ENCODE measurements at regions not wholly inside any gene's neighbourhood (a gene's known extent, or its start where the extent isn't known, plus 50 kb on each side); places are given as distances from the start of the nearest gene placed in this dataset.

GRCh38 chr2:120591572-120591971 is 144.1 kb upstream of the GLI2 start:
- Histone ChIP-seq H3K36me3 (ENCODE audit: control insufficient read depth, low read depth, low read length) (no peaks in the 10 kb centered on the region), H3K27me3 (ENCODE audit: control insufficient read depth, insufficient read depth, low read length) (peaks cover 58% of the 10 kb centered on the region), H3K4me3 (ENCODE audit: low read length) (no peak overlapping the region), H3K4me1 (ENCODE audit: control insufficient read depth, low read depth, low read length) (peaks cover 18% of the 10 kb centered on the region), H3K9ac (ENCODE audit: low read length) (no peak overlapping the region), H3K27ac (ENCODE audit: low read length) (no peak overlapping the region), H3K9me3 (ENCODE audit: control insufficient read depth, low read depth, low read length) (no peaks in the 10 kb centered on the region)

- peaks cover 14% of the 10 kb centered on the region for H3K4me1 ChIP-seq (ENCODE audit: control insufficient read depth, low read depth, low read length)
These were observed 143.6 kb upstream of the GLI2 start for GRCh38 chr2:120592084-120592483.

DNA sequence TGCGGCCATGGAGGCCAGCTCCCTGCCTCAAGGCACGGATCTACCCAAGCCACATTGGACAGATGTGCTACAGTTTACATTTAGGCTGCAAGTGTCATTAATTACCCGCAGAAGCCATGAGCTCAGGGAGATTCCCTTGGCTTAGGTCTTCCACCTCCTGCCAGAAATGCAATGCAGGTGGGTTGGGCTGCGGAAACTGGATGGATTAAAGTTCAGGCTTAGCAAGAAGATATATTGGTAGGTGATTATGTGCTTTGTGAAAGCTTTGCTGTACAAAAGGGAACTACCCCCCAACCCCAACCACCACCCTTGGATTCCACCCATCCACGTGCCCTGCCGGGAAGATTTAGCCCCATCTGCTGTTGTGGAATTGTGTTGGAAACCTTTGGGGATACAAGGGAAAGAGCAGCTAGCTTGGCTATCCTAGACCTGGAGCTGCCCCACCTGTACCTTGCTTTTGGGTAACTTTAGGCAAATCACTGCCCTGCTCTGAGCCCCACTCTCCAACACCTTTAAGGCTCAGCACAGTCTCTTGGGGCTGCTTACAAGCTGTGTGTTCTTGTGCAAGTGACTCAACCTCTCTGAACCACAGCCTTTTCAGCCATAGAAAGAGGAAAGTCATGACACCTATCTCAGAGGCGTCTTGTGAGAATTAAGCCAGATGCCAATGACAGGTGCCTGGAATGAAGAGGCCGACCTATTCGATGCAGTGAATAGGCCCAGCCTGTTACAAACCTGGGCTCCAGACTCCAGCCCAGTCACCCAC is 141.6 kb upstream of the GLI2 start:
- H3K27ac ChIP-seq (ENCODE audit: low read length): no peak overlapping the region
- H3K9me3 ChIP-seq (ENCODE audit: control insufficient read depth, low read depth, low read length): no peaks in the 10 kb centered on the region
- no peak overlapping the region for H3K9ac ChIP-seq (ENCODE audit: low read length)
- H3K27me3 ChIP-seq (ENCODE audit: control insufficient read depth, insufficient read depth, low read length): peaks cover 36% of the 10 kb centered on the region
- peaks cover 8% of the 10 kb centered on the region for H3K4me1 ChIP-seq (ENCODE audit: control insufficient read depth, low read depth, low read length)
- H3K36me3 ChIP-seq (ENCODE audit: control insufficient read depth, low read depth, low read length): no peaks in the 10 kb centered on the region
- no peak overlapping the region for H3K4me3 ChIP-seq (ENCODE audit: low read length)

More at GRCh38 chr2:120592084-120592483, 143.6 kb upstream of the GLI2 start:
- H3K9ac ChIP-seq (ENCODE audit: low read length): no peak overlapping the region
- no peak overlapping the region for H3K4me3 ChIP-seq (ENCODE audit: low read length)
- H3K9me3 ChIP-seq (ENCODE audit: control insufficient read depth, low read depth, low read length): no peaks in the 10 kb centered on the region
- no peaks in the 10 kb centered on the region for H3K36me3 ChIP-seq (ENCODE audit: control insufficient read depth, low read depth, low read length)
- peaks cover 53% of the 10 kb centered on the region for H3K27me3 ChIP-seq (ENCODE audit: control insufficient read depth, insufficient read depth, low read length)
- no peak overlapping the region for H3K27ac ChIP-seq (ENCODE audit: low read length)

DNA sequence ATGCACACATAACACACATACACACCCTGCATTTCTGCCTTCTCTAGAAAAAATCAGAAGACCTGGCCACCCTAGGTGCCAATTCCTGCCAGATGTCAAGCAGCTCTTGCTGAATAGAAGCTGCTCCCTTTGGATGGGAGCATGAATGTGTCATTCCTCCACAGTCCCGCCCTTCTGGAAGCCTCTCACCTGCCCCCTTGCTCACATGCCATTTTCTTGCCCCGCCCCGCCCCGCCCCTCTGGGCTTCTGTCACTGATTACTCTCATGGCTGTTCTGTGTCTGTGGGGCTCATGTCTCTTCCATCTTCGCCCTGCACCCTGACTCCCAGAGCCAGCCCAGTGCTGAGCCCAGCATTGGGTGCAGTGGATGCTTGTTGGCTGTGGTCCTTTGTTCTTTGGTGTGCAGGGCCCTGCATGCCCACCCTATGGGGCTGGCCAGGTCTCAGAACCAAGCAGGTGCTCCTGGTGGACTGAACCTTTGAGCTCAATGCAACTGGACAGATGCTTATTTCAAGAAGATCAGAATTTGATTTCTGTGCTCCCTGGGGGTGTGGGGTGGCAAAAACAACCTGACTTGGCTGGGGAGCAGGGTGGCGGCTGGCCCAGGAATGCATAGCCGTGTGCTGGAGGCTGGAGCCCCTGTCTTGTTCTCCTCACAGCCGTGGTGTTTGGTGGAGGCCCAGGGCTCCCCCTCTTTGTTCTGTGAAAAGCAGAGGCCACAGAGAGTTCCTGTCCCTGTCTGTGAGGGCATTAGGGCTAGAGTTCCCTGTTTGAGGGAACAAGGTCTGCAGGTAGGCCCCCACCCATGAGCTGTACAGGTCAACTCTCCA is 140.6 kb upstream of the GLI2 start:
- Histone ChIP-seq H3K4me1 (ENCODE audit: control insufficient read depth, low read depth, low read length) (peaks cover 8% of the 10 kb centered on the region), H3K27me3 (ENCODE audit: control insufficient read depth, insufficient read depth, low read length) (peaks cover 27% of the 10 kb centered on the region), H3K9me3 (ENCODE audit: control insufficient read depth, low read depth, low read length) (no peaks in the 10 kb centered on the region), H3K4me3 (ENCODE audit: low read length) (no peak overlapping the region), H3K9ac (ENCODE audit: low read length) (no peak overlapping the region), H3K27ac (ENCODE audit: low read length) (no peak overlapping the region), H3K36me3 (ENCODE audit: control insufficient read depth, low read depth, low read length) (no peaks in the 10 kb centered on the region)

- Histone ChIP-seq H3K27me3 (ENCODE audit: control insufficient read depth, insufficient read depth, low read length) (peaks cover 20% of the 10 kb centered on the region), H3K27ac (ENCODE audit: low read length) (no peak overlapping the region), H3K4me3 (ENCODE audit: low read length) (no peak overlapping the region), H3K4me1 (ENCODE audit: control insufficient read depth, low read depth, low read length) (peaks cover 8% of the 10 kb centered on the region), H3K36me3 (ENCODE audit: control insufficient read depth, low read depth, low read length) (no peaks in the 10 kb centered on the region), H3K9me3 (ENCODE audit: control insufficient read depth, low read depth, low read length) (no peaks in the 10 kb centered on the region), H3K9ac (ENCODE audit: low read length) (no peak overlapping the region)
These were observed 139.9 kb upstream of the GLI2 start for GRCh38 chr2:120595739-120596138.

DNA sequence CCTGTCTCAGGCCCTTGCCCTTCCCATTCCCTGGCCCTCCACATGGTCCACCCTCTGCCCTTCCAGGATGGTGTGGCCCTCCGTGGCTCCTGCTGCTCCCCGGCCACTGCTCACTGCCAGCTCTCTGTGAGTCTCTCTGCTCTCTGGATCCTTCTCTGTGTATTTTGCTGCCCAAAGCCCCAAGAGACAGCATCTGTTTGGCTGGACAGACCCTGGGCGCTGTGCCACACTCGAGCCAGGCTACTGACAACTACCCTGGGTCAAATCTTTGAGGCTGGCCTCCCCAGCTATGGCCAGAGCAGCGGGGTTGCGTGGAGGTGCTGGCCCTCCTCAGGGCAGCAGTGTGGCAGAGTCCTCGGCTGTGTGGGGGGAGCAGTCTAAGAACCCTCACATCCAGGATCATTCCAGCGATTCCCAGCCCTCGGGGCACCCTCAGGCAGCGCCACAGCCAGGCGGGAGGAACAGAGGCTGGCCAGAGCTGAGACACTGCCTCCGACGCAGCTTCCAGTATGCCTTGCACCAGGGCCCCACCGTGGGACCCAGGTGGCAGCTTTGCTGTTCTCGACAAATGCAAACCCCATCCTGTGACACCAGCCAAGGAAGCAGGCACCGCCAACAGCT is 139.4 kb upstream of the GLI2 start:
- Histone ChIP-seq H3K27me3 (ENCODE audit: control insufficient read depth, insufficient read depth, low read length) (peaks cover 14% of the 10 kb centered on the region), H3K27ac (ENCODE audit: low read length) (no peak overlapping the region), H3K4me3 (ENCODE audit: low read length) (no peak overlapping the region), H3K4me1 (ENCODE audit: control insufficient read depth, low read depth, low read length) (peaks cover 8% of the 10 kb centered on the region), H3K9ac (ENCODE audit: low read length) (no peak overlapping the region), H3K9me3 (ENCODE audit: control insufficient read depth, low read depth, low read length) (no peaks in the 10 kb centered on the region), H3K36me3 (ENCODE audit: control insufficient read depth, low read depth, low read length) (no peaks in the 10 kb centered on the region)

GRCh38 chr2:120596990-120597594 is 138.6 kb upstream of the GLI2 start:
- peaks cover 12% of the 10 kb centered on the region for H3K27me3 ChIP-seq (ENCODE audit: control insufficient read depth, insufficient read depth, low read length)
- no peaks in the 10 kb centered on the region for H3K9me3 ChIP-seq (ENCODE audit: control insufficient read depth, low read depth, low read length)
- no peak overlapping the region for H3K27ac ChIP-seq (ENCODE audit: low read length)
- H3K4me1 ChIP-seq (ENCODE audit: control insufficient read depth, low read depth, low read length): peaks cover 8% of the 10 kb centered on the region
- no peak overlapping the region for H3K9ac ChIP-seq (ENCODE audit: low read length)
- H3K36me3 ChIP-seq (ENCODE audit: control insufficient read depth, low read depth, low read length): no peaks in the 10 kb centered on the region
- H3K4me3 ChIP-seq (ENCODE audit: low read length): no peak overlapping the region

- peaks cover 8% of the 10 kb centered on the region for H3K4me1 ChIP-seq (ENCODE audit: control insufficient read depth, low read depth, low read length)
- no peak overlapping the region for H3K4me3 ChIP-seq (ENCODE audit: low read length)
- no peak overlapping the region for H3K27ac ChIP-seq (ENCODE audit: low read length)
- no peak overlapping the region for H3K9ac ChIP-seq (ENCODE audit: low read length)
- H3K27me3 ChIP-seq (ENCODE audit: control insufficient read depth, insufficient read depth, low read length): peaks cover 8% of the 10 kb centered on the region
- no peaks in the 10 kb centered on the region for H3K36me3 ChIP-seq (ENCODE audit: control insufficient read depth, low read depth, low read length)
- no peaks in the 10 kb centered on the region for H3K9me3 ChIP-seq (ENCODE audit: control insufficient read depth, low read depth, low read length)
These were observed 138.0 kb upstream of the GLI2 start for GRCh38 chr2:120597595-120598193.

GRCh38 chr2:120598416-120598815 is 137.3 kb upstream of the GLI2 start:
- Histone ChIP-seq H3K36me3 (ENCODE audit: control insufficient read depth, low read depth, low read length) (no peaks in the 10 kb centered on the region), H3K9ac (ENCODE audit: low read length) (no peak overlapping the region), H3K27me3 (ENCODE audit: control insufficient read depth, insufficient read depth, low read length) (peaks cover 8% of the 10 kb centered on the region), H3K27ac (ENCODE audit: low read length) (no peak overlapping the region), H3K4me1 (ENCODE audit: control insufficient read depth, low read depth, low read length) (peaks cover 5% of the 10 kb centered on the region), H3K9me3 (ENCODE audit: control insufficient read depth, low read depth, low read length) (no peaks in the 10 kb centered on the region), H3K4me3 (ENCODE audit: low read length) (no peak overlapping the region)

DNA sequence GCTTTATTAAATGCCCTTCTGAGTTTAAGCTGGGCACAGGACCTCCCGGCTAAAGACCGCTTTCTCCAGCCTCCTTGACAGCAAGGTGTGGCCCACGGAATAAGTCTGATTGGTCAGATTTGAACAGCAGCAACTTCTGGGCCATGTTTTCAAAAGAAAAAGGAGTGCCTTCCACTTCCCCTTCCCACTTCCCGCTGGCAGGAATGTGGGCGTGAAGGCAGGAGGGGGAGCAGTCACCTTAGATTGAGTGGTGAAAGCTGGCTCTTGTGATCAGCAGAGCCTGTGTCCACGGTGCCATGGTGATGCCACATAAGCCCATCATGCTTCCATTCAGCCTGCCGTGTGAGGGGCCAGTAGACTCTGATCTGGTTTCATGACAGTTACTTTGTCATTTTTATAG is 136.6 kb upstream of the GLI2 start:
- Histone ChIP-seq H3K36me3 (ENCODE audit: control insufficient read depth, low read depth, low read length) (no peaks in the 10 kb centered on the region), H3K9ac (ENCODE audit: low read length) (no peak overlapping the region), H3K27me3 (ENCODE audit: control insufficient read depth, insufficient read depth, low read length) (peaks cover 2% of the 10 kb centered on the region), H3K4me1 (ENCODE audit: control insufficient read depth, low read depth, low read length) (no peaks in the 10 kb centered on the region), H3K27ac (ENCODE audit: low read length) (no peak overlapping the region), H3K4me3 (ENCODE audit: low read length) (no peak overlapping the region), H3K9me3 (ENCODE audit: control insufficient read depth, low read depth, low read length) (no peaks in the 10 kb centered on the region)

DNA sequence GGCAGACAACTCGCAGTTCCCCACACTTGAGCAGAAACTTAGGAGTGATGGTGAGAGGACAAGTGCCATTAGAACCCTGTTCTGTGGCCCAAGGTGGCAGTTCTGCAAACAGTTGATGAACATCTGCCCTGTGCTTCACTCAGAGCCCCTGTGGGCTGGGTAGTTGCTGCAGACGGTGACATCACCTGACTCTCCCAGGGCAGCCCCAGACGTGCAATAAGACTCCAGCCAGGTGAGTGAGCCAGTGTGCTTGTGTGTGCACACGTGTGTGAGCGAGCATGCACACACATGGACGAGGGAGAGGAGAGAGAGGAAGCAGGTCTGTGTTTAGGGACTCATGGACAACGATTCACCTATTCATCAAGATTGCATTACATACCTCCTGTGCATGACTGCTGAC is 136.0 kb upstream of the GLI2 start:
- Histone ChIP-seq H3K9me3 (ENCODE audit: control insufficient read depth, low read depth, low read length) (no peaks in the 10 kb centered on the region), H3K27me3 (ENCODE audit: control insufficient read depth, insufficient read depth, low read length) (no peaks in the 10 kb centered on the region), H3K9ac (ENCODE audit: low read length) (no peak overlapping the region), H3K4me3 (ENCODE audit: low read length) (no peak overlapping the region), H3K4me1 (ENCODE audit: control insufficient read depth, low read depth, low read length) (no peaks in the 10 kb centered on the region), H3K36me3 (ENCODE audit: control insufficient read depth, low read depth, low read length) (no peaks in the 10 kb centered on the region), H3K27ac (ENCODE audit: low read length) (no peak overlapping the region)
